DOHH2 (cell line): ENCODE measurements at regions not wholly inside any gene's neighbourhood (a gene's known extent, or its start where the extent isn't known, plus 50 kb on each side); places are given as distances from the start of the nearest gene placed in this dataset.

Experiments
- EZH2phosphoT487 ChIP-seq: fragments of 200-600 bp; sonication (generic); IDR thresholded peaks from 2 replicates; pipeline ENCODE4 v1.6.1; 2017; ENCODE audit warnings: borderline replicate concordance, mild to moderate bottlenecking, antibody characterized with exemption, low read length, moderate library complexity, mixed read lengths
- TF ChIP-seq, protein P1 (sequence below): fragments of 200-600 bp; sonication (generic); IDR thresholded peaks from one replicate; pipeline ENCODE4 v1.5.1; 2014; ENCODE audit warnings: antibody characterized with exemption, mild to moderate bottlenecking, low read depth, low read length; ENCODE audit not compliant: poor library complexity, severe bottlenecking

DNA sequence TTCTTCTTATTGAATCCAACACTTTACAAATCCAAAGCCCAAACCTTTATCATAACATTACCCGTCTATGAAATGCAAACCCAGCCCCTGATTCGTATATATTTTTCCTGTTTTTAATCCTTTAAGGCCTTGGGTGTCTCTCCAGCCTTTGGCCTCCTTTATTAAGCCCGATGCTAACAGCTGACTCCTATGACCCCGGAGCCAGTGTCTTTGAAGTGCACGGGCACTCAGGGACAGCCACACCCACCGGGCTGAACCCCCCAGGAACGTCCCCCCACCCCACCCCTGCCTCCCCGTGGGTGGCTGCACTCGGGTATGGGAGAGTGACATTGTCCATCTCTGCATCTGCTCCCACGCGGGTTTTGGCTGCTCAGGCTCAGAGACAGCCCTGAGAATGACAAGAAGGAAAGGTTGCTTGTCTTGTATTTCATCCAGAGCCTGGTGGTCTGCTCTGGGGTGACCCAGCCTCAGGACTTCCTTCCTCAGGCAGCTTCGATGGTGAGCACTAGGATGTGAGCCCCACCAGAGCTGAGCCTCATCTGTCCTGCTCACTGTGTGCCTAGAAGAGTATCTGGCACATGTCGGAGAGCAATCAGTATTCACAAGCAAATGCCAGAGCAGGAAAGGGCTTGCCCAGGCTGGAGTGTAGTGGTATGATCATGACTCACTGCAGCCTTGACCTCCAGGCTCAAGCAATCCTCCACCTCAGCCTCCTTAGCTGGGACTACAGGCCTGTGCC lies 210.4 kb downstream of the SKIDA1 start:
- TF ChIP-seq, protein P1, sequence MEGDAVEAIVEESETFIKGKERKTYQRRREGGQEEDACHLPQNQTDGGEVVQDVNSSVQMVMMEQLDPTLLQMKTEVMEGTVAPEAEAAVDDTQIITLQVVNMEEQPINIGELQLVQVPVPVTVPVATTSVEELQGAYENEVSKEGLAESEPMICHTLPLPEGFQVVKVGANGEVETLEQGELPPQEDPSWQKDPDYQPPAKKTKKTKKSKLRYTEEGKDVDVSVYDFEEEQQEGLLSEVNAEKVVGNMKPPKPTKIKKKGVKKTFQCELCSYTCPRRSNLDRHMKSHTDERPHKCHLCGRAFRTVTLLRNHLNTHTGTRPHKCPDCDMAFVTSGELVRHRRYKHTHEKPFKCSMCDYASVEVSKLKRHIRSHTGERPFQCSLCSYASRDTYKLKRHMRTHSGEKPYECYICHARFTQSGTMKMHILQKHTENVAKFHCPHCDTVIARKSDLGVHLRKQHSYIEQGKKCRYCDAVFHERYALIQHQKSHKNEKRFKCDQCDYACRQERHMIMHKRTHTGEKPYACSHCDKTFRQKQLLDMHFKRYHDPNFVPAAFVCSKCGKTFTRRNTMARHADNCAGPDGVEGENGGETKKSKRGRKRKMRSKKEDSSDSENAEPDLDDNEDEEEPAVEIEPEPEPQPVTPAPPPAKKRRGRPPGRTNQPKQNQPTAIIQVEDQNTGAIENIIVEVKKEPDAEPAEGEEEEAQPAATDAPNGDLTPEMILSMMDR, result no peak
- no peak for TF ChIP-seq EZH2phosphoT487
